GM18909 (cell line): ENCODE measurements at regions not wholly inside any gene's neighbourhood (a gene's known extent, or its start where the extent isn't known, plus 50 kb on each side); places are given as distances from the start of the nearest gene placed in this dataset.

Experiments
- ATAC-seq: cut with Tn5 transposase; IDR thresholded peaks from one replicate; pipeline ENCODE4 v1.9.1; 2021; ENCODE audit warnings: mild to moderate bottlenecking; ENCODE audit not compliant: unreplicated experiment, poor library complexity

DNA sequence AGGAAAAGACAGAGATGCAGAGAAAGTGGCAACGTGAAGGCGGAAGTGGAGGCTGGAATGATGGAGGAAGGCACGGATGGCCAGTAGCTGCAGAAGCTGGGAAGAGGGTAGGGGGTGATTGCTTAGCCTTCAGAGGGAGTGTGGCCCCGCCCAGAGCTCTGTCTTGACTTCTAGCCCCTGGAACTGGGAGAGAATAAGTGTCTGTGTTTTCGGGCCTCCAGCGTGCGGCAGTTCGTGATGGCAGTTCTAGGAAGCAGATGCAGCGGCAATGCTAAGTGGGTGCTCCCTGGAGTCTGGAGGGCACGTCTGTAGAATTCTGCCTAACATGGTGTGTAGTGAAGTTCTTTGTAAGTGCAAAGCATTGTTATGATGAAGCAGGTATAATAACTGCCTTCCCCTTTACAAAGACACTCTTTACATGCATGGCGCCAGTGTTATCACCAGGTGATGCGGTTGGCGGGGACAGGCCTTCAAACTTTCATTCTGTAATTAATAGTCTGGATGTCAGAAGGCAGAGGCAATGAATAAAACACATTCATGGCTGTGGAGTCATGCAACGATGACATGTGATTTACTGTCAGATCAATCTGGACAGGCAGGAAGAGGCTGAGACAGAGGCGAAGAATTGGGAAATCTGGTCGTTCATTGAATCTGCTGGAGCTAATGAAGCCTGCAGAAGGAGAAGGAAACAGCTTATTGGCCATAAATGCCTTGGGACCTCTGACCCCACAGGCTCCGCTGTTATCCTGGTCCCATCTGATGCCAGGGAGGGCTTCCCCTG is 228.6 kb downstream of the GLRX3 start:
- ATAC-seq = no peak

DNA sequence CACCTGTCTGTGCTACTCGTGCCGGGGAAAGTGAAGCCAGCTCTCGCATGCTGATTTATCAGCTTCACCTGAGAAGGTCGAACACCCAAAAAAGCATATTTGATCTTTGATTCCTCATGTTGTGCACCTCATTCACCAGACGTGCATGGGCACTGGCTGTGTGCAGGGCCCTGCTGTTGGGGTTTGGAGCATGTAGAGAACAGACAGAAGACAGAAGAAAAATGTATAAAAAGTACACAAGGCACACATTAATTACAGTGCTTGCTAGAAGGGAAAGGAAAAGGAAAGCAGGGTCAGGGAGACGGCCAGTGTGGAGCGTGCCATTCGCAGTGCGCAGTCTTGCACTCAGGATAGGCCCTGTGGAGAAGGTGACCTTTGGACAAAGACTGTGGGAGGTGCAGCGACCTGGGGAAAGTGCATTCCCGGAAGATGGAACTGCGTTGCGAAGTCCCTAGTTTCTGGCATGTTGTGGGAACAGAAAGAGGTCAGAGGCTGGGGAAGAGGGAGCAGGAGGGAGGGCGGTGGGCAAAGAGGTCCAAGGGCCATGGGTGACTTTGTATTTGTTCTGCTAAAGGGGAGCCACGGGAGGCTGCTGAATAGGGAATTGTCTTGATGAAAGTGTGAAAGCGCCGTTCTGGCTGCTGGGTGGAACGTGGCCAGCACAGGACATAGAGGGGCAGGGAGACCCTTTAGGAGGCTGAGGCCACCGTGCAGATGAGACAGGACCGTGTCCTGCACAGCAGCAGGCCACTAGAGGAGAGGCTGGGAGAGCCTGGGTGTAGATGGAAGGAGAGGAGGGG is 232.8 kb downstream of the GLRX3 start:
- no peak for ATAC-seq

DNA sequence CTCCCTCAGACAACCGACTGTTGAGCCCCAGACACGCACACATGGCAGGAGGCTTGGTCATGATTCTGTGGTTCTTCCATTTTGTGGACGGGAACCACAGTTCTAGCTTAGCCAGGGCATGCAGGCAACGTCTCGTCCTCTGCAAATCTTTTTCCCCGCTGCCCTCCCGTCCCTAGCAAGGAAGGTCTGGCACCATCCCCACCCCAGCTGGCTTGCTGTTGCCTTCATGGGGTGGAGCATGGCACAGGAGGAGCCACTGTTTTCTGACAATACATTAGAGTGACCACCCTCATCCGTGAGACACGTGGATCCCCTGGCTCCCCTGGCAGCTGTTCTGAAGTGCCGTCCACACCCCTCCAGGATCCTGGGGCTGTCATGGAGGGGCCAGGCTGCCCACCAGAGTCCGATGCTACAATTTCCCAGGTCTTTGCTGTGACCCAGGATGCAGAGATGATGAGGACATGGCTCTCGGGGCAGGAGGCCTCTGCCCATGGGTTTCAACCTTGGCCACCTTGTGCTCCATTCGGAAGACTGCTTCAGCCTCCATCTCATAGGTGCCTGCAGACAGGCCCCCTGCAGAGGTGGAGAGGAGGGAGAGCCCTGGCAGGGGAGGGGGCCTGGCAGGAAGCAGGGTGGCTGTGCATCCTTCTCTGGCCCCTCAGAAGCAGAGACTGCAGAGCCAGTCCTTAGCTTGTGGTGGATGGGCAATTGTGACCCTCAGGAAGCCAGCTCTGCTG is 233.6 kb downstream of the GLRX3 start:
- no peak for ATAC-seq

DNA sequence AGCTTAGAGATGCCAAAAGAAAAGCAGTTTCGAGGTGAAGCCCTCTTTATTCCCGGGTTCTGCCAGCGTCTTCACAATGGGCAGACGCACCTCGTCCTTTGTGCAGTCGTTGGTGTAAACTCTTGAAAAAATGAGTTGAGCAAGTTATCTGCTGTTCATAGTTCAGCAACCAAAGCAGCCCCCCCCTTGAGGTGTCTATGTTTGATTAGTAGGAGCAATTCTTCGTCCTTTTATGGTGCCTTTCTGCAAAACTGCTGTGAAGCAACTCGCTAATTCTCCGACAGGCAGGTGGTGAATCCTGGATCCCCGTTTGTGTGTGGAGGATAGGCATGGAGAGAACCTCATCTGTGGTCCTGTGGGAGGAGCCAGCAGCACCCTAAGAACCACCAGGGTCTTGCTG is 234.5 kb downstream of the GLRX3 start:
- no peak for ATAC-seq

DNA sequence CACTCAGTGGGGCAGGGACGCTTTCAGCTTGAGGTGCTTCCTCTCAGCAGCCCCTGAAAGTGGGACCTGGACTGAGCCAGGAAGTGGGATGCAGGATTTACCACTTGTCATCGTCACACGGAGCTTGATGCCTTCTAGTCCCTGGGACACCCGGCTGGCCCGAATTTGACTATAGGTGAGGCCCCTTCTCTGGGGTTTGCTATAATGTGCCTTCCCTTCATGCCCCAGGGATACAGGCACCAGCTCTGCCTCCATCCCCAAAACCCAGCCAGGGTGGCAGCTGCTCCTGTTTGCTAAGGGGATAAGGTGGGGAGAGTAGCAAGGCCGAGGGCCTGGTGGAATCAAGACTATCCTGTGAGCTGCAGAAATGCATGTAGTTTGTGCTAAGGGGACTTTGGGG is 235.0 kb downstream of the GLRX3 start:
- no peak for ATAC-seq

DNA sequence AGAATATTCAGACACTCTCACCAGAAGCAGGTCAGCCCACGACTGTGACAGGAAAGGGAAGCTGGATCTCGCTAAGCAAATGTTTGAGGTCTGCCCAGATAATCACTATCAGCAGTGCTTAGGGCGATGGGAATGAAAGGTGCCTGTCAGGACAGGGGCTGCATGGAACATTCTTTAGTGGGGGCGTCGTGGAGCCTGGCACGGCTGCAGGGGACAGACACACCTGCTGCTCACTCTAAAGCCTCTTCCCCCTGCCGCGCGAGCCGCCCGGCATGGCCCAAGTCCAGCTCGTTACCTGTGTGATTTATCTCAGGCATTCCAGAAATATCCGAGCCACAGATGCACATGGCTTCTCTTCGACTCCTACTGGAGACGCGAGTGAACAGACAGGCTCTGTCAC is 235.5 kb downstream of the GLRX3 start:
- no peak for ATAC-seq

DNA sequence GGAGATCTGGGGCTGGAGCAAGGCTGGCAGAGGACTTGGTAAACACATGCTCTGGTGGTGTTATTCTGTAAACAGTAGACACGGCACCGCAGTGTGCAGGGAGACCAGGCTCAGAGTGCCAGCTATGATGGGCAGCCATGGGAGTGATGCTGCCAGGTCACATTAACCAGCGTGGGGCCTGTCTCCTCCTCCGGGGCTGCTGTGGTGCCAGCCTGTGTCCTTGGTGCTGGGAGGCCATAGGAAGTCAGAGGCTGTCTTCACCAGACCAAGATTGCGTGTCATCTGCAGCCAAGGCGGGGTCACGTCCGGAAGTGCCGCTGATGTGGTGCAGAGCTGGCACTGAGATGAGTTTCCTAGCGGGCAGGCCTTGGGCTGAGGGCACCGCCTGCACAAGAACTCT is 236.0 kb downstream of the GLRX3 start:
- no peak for ATAC-seq

DNA sequence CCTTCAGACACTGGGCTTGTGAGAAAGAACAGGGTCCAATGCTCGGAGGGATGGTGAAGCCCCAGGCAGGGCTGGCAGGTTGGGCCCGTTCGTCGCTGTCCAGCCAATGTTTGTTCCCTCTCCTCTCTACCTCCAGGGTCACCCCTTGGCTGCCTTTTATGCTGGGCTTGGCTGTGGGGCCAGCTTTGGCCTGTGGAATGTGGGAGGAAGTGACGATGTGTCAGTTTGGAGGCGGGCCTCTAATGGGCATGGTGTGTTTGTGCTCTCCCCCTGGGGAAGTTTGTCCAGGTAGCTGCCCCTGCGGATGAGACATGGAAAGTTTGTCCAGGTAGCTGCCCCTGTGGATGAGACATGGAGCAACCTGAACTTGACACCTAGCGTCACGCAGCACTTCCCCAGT is 236.7 kb downstream of the GLRX3 start:
- ATAC-seq = no peak

DNA sequence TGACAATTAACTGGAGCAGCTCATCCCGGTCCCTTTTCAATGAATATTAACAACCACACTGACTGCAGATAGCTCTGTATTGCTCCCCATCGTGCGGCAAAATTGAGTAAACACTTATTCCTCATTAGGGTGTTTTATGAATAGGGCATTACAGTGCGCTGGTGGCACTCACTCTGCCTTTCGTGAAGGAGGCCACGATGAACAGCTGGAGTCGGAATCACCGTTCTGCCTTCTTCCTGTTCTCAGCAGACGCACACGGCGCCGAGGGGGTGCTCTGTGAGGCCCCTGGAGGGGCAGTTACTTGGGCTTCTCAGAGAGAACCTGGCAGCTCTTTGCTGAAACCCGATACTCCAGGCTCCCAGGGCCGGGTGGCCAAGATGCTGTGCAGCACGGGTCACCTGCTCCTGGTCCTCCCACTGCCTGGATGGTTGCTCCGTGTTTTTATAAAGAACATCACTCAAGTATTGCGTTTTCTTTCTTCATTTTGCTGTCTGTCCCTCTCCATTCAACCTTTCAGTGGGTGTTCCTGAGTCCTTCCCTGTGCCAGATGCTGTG is 241.9 kb downstream of the GLRX3 start:
- no peak for ATAC-seq

DNA sequence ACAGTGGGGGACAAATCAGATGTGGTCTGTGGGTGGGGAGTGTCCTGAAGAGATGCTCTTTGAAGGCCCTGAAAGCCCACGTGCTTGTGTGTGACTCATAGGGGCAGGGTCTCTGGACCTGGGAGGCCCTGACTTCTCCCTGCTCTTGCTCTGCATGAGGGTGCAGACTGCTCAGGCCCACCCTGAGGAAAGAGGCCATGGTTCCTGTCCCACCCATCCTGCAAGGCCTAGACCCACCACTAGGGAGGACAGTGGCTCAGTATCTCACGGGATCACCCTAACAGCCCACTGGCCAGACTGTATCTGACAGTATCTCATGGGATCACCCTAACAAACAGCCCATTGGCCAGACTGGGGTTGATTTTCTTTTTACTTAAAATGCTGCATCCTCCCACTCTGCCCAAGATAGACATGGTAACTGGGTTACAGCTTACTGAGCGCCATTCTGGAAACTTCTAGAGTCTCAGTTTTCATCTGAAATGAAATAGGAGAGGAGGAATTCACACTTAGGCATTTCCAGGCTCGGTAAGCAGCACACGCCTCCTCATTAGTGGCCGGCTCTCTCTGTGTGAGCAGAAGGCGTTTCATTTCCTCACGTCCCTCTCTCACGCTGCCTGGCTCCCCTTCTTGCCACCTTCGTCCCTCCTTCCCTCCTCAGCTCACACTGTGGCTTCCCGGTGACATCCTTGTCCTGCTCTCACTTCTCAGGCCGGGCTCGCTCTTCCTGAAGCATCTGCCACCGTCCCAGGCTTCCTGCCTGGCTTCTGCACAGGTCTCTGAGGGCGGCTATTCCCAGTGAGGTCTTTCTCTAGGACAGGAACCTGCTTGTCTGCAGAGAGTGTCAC is 242.6 kb downstream of the GLRX3 start:
- no peak for ATAC-seq

DNA sequence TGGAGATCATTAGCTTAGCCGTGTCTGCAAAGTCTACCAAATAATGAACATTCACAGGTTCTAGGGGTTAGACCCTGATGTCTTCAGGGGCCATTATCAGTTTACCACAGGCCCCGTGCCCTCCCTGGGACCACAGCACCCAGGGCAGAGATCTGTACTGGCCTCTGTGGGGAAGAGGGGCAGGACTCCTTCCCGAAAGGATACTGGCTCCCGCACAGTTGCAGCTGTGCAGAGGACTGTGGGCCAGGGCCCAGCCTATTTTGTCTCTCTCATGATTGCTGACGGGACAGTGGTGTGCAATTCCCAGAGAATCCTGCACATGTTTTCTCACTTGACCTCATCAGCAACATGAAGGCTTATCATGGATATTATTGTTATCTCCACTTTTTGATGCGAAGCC is 243.9 kb downstream of the GLRX3 start:
- no peak for ATAC-seq

DNA sequence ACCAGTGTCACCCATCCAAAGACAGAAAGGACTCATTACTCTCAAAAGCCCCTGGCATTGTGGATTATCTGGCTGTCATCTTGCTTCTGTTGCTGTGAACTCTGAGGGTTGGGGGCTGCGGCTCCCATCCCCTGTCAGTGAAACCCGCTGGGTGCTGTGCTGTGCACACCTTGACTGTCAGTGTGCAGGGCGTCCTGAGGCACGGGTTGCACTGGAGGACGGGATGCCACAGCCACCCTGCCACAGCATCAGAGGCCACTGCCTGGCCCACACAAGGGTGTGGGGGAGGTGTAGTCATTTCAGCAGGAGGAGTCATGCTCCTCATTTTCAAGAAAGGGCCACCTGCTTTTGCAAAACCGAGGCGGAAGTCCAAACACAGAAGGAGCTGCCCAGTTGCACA is 245.8 kb downstream of the GLRX3 start:
- no peak for ATAC-seq

DNA sequence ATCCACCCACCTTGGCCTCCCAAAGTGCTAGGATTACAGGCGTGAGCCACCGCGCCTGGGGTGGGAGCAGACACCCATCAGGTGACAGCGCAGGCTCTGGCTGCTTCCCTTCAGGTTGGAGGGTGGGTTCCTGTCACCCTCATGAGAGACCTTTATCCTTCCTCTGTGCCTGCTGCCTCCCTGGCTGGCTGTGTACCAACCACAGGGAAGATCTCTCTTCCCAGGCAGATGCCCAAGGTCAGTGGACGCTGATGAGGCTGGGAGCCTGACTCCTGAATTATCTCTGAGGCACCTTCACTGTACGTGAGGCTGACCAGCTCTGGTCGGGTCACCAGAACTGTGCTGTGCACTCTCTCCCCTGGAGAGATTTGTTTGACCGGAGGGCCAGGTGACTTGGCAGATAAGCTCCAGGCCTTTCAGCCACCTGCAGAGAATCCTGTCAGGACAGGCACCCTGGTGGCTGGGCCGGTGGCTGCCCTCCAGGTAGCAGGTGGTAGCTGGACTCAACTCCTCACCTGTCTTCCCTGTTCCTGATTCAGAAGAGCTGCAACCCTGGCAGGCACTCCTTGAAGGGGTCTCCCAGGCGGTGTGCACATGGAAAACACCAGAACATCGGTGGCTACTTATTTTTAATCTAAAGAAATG is 251.9 kb downstream of the GLRX3 start:
- ATAC-seq = no peak

DNA sequence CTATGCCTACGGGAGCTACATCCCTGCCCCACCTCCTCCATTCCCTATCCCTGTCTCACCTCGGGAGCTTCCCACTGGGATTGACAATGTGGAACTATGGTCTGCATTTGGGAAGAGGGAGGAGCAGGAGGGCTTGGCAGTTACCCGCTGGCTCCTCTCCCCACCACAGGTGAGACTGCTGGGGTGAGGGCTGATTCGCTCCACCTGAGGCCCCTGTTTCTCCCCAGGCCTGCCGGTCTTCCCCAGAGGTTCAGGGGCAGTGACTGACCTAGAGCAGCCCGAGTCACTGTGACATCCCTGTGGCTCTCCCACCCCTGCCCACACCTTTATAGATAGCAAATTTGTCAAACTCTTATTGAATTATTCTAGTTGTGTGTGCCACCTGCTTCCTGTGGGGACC is 252.6 kb downstream of the GLRX3 start:
- ATAC-seq = no peak

DNA sequence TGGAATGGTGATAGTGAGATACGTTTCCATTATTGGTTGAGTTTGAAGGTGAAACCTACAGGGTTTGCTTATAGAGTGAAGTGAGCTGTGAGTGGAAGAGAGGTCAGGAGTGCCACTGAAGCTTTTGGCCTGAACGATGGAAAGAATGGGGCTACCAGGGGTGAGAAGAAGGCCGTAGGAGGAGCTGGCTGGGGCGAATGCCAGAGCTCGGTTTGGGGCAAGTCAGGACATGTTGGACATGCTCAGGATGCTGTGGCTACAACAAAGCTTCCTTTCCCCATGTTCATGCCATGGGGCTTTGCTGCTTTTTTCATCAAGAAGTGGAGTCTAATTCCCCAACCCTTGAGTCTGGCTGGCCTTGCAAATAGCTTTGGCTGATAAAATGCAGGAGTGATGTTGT is 253.7 kb downstream of the GLRX3 start:
- ATAC-seq = no peak

DNA sequence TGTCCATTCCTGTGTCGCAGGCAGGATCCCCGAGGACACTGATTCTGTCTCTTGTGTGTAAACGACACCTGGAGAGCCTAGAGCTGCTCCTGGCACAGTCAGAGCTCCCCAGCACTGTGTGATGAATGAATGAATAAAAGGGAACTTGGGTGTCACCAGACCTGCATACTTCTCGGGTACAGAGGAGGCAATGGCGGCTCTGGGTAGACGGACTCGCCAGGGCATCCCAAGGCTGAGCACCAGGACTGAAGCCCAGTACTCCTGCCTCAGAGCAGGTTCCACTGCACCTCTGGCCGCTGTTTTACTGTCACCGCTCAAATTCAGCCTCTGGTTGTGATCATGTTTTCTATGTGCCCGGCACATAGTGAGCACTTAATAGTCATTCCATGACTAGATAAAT is 255.8 kb downstream of the GLRX3 start:
- ATAC-seq = no peak

DNA sequence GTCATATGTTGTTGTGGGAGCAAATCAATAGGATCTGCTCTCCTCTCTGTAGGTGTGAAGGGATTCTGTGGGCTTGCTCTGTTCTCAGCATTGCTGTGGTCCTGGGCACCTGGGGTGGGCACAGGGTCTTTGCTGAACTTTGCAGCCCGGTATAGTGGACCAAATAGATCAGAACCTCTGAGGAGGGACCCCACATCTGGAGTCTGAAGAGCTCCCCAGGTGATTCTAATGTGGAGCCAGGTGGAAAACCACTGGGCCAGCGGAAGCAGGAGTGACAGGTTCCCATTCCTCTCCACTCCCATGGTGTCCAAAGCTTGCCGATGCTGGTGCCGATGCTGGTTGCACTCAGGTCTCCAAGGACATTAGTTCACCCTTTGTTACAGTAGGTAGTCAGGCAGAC is 257.2 kb downstream of the GLRX3 start:
- ATAC-seq = no peak

DNA sequence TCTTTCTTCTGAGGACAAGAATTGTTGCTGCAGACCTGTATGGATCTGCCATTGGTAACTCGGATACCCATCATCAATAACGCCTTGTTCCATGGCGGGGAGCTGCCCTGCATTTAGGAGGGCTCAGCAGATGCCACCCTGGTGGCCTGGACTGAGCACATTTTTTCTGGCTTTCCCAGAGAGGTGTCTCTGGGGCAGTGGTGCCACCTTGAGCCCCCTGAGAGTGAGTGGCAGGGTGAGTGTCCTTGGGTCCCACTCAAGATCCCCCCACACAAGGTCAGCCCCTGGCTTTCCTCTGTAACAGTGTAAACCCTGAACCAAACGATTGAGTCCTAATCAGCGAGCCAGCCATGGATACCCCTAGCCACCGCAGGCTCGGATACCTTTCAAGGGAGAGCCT is 258.6 kb downstream of the GLRX3 start:
- ATAC-seq = no peak

DNA sequence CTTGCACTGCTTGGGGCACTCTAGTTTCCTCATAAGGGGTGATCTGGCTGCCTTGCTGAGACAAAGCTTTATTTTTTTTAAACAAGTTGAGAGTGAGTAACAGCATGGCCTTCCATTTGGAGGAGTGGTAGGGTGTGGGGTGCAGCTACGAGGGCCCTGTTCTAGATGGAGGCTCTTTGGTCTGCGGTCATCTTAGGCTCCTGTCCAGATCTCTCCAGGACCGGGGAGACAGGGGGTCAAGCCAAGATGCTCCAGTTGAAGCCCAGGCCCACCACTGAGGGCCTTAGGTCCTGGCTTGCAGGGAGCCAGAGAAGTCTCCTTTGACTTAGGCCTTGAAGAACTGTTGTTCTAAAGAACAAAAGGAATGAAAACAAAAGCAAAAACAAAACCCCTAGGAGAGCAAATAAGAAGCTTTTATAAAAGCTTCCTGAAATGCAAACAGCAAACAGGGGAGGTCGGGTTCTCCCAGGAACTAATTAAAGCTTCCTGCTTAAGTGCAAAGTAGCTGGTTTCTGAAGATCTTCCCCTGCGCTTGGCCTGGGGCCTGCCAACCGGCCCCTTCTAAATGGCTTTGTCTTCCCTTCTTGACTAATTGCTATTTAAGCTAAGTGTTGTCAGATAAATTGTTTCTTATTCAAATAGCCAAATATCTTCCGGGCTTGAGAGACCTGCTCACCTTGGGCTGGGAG is 259.2 kb downstream of the GLRX3 start:
- ATAC-seq = no peak
